ENCODE measurements at regions not wholly inside any gene's neighbourhood (a gene's known extent, or its start where the extent isn't known, plus 50 kb on each side); places are given as distances from the start of the nearest gene placed in this dataset.

DNA sequence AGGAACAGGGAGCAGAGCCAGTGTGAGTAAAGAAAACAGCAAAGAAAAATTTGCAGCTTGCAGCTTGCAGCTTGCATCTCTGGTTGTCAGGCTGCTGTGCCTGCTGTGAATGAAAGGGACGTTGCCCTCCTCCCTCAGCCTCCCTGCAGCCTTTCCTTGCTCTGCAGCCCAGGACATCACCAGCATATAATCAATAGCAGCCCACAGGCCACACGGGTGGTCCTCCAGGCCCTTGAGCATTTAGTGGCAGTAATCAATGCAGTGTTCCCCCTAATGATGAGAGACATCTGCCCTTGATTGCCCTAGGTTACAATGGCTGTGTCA is 122.2 kb upstream of the TACR1 start (continued):
- TF ChIP-seq, protein P1, sequence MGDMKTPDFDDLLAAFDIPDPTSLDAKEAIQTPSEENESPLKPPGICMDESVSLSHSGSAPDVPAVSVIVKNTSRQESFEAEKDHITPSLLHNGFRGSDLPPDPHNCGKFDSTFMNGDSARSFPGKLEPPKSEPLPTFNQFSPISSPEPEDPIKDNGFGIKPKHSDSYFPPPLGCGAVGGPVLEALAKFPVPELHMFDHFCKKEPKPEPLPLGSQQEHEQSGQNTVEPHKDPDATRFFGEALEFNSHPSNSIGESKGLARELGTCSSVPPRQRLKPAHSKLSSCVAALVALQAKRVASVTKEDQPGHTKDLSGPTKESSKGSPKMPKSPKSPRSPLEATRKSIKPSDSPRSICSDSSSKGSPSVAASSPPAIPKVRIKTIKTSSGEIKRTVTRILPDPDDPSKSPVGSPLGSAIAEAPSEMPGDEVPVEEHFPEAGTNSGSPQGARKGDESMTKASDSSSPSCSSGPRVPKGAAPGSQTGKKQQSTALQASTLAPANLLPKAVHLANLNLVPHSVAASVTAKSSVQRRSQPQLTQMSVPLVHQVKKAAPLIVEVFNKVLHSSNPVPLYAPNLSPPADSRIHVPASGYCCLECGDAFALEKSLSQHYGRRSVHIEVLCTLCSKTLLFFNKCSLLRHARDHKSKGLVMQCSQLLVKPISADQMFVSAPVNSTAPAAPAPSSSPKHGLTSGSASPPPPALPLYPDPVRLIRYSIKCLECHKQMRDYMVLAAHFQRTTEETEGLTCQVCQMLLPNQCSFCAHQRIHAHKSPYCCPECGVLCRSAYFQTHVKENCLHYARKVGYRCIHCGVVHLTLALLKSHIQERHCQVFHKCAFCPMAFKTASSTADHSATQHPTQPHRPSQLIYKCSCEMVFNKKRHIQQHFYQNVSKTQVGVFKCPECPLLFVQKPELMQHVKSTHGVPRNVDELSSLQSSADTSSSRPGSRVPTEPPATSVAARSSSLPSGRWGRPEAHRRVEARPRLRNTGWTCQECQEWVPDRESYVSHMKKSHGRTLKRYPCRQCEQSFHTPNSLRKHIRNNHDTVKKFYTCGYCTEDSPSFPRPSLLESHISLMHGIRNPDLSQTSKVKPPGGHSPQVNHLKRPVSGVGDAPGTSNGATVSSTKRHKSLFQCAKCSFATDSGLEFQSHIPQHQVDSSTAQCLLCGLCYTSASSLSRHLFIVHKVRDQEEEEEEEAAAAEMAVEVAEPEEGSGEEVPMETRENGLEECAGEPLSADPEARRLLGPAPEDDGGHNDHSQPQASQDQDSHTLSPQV (IDR thresholded peaks at IDR 0.05): no peak
- TF ChIP-seq, protein P2, sequence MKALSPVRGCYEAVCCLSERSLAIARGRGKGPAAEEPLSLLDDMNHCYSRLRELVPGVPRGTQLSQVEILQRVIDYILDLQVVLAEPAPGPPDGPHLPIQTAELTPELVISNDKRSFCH (CRISPR knock-in tag; IDR thresholded peaks at IDR 0.05): no peak
- TF ChIP-seq, protein P2 (tag; IDR thresholded peaks at IDR 0.05): no peak
- TF ChIP-seq, protein P3, sequence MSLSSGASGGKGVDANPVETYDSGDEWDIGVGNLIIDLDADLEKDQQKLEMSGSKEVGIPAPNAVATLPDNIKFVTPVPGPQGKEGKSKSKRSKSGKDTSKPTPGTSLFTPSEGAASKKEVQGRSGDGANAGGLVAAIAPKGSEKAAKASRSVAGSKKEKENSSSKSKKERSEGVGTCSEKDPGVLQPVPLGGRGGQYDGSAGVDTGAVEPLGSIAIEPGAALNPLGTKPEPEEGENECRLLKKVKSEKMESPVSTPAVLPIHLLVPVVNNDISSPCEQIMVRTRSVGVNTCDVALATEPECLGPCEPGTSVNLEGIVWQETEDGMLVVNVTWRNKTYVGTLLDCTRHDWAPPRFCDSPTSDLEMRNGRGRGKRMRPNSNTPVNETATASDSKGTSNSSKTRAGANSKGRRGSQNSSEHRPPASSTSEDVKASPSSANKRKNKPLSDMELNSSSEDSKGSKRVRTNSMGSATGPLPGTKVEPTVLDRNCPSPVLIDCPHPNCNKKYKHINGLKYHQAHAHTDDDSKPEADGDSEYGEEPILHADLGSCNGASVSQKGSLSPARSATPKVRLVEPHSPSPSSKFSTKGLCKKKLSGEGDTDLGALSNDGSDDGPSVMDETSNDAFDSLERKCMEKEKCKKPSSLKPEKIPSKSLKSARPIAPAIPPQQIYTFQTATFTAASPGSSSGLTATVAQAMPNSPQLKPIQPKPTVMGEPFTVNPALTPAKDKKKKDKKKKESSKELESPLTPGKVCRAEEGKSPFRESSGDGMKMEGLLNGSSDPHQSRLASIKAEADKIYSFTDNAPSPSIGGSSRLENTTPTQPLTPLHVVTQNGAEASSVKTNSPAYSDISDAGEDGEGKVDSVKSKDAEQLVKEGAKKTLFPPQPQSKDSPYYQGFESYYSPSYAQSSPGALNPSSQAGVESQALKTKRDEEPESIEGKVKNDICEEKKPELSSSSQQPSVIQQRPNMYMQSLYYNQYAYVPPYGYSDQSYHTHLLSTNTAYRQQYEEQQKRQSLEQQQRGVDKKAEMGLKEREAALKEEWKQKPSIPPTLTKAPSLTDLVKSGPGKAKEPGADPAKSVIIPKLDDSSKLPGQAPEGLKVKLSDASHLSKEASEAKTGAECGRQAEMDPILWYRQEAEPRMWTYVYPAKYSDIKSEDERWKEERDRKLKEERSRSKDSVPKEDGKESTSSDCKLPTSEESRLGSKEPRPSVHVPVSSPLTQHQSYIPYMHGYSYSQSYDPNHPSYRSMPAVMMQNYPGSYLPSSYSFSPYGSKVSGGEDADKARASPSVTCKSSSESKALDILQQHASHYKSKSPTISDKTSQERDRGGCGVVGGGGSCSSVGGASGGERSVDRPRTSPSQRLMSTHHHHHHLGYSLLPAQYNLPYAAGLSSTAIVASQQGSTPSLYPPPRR (CRISPR knock-in tag; IDR thresholded peaks at IDR 0.05; ENCODE audit: borderline replicate concordance): no peak
- TF ChIP-seq HOXB6 (CRISPR knock-in tag; IDR thresholded peaks at IDR 0.05; ENCODE audit: borderline replicate concordance) (no peak), FOS (IDR thresholded peaks at IDR 0.05; ENCODE audit: extremely low read depth, insufficient read length) (no peak), HEY1 (CRISPR knock-in tag; IDR thresholded peaks at IDR 0.05; ENCODE audit: borderline replicate concordance) (no peak), GATA2 (CRISPR knock-in tag; IDR thresholded peaks at IDR 0.05) (no peak)
- TF ChIP-seq, protein P4, sequence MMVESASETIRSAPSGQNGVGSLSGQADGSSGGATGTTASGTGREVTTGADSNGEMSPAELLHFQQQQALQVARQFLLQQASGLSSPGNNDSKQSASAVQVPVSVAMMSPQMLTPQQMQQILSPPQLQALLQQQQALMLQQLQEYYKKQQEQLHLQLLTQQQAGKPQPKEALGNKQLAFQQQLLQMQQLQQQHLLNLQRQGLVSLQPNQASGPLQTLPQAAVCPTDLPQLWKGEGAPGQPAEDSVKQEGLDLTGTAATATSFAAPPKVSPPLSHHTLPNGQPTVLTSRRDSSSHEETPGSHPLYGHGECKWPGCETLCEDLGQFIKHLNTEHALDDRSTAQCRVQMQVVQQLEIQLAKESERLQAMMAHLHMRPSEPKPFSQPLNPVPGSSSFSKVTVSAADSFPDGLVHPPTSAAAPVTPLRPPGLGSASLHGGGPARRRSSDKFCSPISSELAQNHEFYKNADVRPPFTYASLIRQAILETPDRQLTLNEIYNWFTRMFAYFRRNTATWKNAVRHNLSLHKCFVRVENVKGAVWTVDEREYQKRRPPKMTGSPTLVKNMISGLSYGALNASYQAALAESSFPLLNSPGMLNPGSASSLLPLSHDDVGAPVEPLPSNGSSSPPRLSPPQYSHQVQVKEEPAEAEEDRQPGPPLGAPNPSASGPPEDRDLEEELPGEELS (CRISPR knock-in tag; IDR thresholded peaks at IDR 0.05; ENCODE audit: borderline replicate concordance): no peak

Measured in K562 (cell line).